ENCODE measurements at regions not wholly inside any gene's neighbourhood (a gene's known extent, or its start where the extent isn't known, plus 50 kb on each side); places are given as distances from the start of the nearest gene placed in this dataset.

DNA sequence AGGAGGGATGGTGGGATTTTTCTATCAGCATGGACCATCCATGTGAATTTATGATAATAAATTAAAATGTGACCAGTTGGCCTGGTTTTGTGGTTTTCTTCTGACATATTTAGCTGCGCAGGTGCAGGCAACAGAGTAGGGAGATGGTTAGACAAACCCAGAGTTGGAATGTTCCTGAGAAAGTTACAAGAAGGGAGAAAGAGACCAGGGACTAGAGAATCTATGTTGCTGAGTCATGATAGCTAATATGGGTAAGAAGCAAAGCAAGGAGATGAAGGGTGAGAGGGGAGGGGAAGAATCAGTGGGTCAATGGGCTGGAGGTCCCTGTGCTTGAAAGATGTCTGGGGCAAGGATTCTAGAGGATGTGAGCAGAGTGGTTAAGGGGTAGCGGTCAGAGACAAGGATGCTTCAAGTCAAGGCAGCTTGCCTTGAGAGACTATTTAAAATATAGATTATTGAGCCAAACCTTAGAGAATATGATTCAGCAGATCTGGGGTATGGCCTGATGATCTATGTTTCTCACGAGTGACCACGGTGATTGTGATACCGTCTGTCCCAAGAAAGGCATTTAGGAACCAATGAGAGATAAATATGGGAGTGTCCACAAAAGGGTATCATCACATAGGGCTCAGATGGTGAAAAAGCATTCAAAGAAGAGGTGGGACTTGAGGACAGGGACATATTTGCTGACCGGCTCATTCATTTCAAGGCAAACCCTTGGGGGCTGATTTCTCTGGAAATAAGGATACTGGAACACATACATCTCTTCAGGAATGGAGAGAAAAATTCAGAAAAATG, 219.7 kb upstream of the PLD5 start:
- H3K79me2 ChIP-seq (ENCODE audit: insufficient read depth, low read depth, low read length): no peaks in the 10 kb centered on the region
- H3K9me3 ChIP-seq (ENCODE audit: low read length): no peaks in the 10 kb centered on the region
- no peak overlapping the region for H3K4me2 ChIP-seq (ENCODE audit: low read length)
- TF ChIP-seq, protein P1, sequence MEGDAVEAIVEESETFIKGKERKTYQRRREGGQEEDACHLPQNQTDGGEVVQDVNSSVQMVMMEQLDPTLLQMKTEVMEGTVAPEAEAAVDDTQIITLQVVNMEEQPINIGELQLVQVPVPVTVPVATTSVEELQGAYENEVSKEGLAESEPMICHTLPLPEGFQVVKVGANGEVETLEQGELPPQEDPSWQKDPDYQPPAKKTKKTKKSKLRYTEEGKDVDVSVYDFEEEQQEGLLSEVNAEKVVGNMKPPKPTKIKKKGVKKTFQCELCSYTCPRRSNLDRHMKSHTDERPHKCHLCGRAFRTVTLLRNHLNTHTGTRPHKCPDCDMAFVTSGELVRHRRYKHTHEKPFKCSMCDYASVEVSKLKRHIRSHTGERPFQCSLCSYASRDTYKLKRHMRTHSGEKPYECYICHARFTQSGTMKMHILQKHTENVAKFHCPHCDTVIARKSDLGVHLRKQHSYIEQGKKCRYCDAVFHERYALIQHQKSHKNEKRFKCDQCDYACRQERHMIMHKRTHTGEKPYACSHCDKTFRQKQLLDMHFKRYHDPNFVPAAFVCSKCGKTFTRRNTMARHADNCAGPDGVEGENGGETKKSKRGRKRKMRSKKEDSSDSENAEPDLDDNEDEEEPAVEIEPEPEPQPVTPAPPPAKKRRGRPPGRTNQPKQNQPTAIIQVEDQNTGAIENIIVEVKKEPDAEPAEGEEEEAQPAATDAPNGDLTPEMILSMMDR (conservative IDR thresholded peaks at IDR 0.05; ENCODE audit: low read length): no peak
- TF ChIP-seq EZH2phosphoT487 (IDR thresholded peaks at IDR 0.05; ENCODE audit: borderline replicate concordance, low read depth, low read length): no peak
- H3K4me1 ChIP-seq (ENCODE audit: insufficient read depth, low read length, poor library complexity, severe bottlenecking): no peaks in the 10 kb centered on the region
- H3K9me2 ChIP-seq (ENCODE audit: insufficient read depth, low read length): no peaks in the 10 kb centered on the region
- DNase-seq (ENCODE audit: low spot score): no peak
- H3K4me3 ChIP-seq (ENCODE audit: low read depth, low read length, poor library complexity, severe bottlenecking): no peak overlapping the region
- no peaks in the 10 kb centered on the region for H3K36me3 ChIP-seq (ENCODE audit: insufficient read depth, low read length)
- H2AFZ ChIP-seq (ENCODE audit: low read length): no peak overlapping the region
- H3K27ac ChIP-seq (ENCODE audit: low read depth, low read length, poor library complexity, severe bottlenecking): no peak overlapping the region
- ChIA-PET POLR2A (no interaction called here), CTCF (ENCODE audit: unreplicated experiment) (no interaction called here)
- intact Hi-C loops (cut with micrococcal nuclease; ENCODE audit: unreplicated experiment): no loop called here
- no peaks in the 10 kb centered on the region for H4K20me1 ChIP-seq (ENCODE audit: insufficient read depth, low read length)
- no TSS peak for BruUV-seq (replicated peaks)

- Histone ChIP-seq H3K4me2 (ENCODE audit: low read length) (no peak overlapping the region), H3K9me2 (ENCODE audit: insufficient read depth, low read length) (no peaks in the 10 kb centered on the region), H3K27ac (ENCODE audit: low read depth, low read length, poor library complexity, severe bottlenecking) (no peak overlapping the region), H3K9me3 (ENCODE audit: low read length) (no peaks in the 10 kb centered on the region), H3K36me3 (ENCODE audit: insufficient read depth, low read length) (no peaks in the 10 kb centered on the region), H3K4me1 (ENCODE audit: insufficient read depth, low read length, poor library complexity, severe bottlenecking) (no peaks in the 10 kb centered on the region), H4K20me1 (ENCODE audit: insufficient read depth, low read length) (no peaks in the 10 kb centered on the region), H3K4me3 (ENCODE audit: low read depth, low read length, poor library complexity, severe bottlenecking) (no peak overlapping the region), H3K79me2 (ENCODE audit: insufficient read depth, low read depth, low read length) (no peaks in the 10 kb centered on the region), H2AFZ (ENCODE audit: low read length) (no peak overlapping the region)
- POLR2A ChIA-PET: no interaction called here
- intact Hi-C loops (cut with micrococcal nuclease; ENCODE audit: unreplicated experiment): no loop called here
- CTCF ChIA-PET (ENCODE audit: unreplicated experiment): no interaction called here
- no peak for TF ChIP-seq EZH2phosphoT487 (IDR thresholded peaks at IDR 0.05; ENCODE audit: borderline replicate concordance, low read depth, low read length)
- TF ChIP-seq, protein P1 (conservative IDR thresholded peaks at IDR 0.05; ENCODE audit: low read length): no peak
- DNase-seq (ENCODE audit: low spot score): no peak
- no TSS peak for BruUV-seq (replicated peaks)
Measured at GRCh38 chr1:242738702-242739645, 214.5 kb upstream of the PLD5 start.

Measured in OCI-LY7 (cell line).